HG03175 (cell line): ENCODE measurements at regions not wholly inside any gene's neighbourhood (a gene's known extent, or its start where the extent isn't known, plus 50 kb on each side); places are given as distances from the start of the nearest gene placed in this dataset.
"Not testable (repeated sequence)": the region's sequence is repeated elsewhere in the genome, so short reads cannot be mapped to it uniquely, and the experiment has no call there.

Source experiments
- ATAC-seq: cut with Tn5 transposase; IDR thresholded peaks from one replicate; pipeline ENCODE4 v1.9.1; 2021; ENCODE audit warnings: mild to moderate bottlenecking, moderate library complexity; ENCODE audit not compliant: unreplicated experiment

DNA sequence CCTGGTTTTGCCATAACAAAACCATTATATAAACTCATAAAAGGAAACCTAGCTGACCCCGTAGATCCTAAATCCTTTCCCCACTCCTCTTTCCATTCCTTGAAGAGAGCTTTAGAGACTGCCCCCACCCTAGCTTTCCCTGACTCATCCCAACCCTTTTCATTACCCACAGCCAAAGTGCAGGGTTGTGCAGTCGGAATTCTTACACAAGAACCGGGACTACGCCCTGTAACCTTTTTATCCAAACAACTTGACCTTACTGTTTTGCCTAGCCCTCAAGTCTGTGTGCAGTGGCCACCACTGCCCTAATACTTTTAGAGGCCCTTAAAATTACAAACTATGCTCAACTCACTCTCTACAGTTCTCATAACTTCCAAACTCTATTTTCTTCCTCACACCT lies 116.0 kb upstream of the PTPN13 start:
- ATAC-seq: not testable (repeated sequence)

DNA sequence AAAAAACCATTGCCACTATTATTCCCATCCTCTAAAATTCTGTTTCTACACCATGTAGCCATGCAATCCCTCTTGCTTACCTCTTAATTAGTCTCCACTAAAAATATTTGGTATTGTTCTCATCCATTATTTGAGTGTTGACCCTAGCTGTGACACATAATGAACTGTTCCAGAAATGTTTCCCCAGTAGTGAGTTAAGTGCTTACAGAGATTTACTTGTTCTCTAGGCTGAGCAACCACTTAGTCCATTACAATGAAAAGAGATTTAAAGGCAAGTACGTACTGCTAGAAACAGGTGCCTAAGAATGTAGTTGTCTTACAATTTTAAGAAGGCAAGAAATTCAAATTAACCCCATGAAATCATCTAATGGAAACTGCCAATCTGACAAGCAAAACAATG lies 112.7 kb upstream of the PTPN13 start:
- ATAC-seq: no peak

DNA sequence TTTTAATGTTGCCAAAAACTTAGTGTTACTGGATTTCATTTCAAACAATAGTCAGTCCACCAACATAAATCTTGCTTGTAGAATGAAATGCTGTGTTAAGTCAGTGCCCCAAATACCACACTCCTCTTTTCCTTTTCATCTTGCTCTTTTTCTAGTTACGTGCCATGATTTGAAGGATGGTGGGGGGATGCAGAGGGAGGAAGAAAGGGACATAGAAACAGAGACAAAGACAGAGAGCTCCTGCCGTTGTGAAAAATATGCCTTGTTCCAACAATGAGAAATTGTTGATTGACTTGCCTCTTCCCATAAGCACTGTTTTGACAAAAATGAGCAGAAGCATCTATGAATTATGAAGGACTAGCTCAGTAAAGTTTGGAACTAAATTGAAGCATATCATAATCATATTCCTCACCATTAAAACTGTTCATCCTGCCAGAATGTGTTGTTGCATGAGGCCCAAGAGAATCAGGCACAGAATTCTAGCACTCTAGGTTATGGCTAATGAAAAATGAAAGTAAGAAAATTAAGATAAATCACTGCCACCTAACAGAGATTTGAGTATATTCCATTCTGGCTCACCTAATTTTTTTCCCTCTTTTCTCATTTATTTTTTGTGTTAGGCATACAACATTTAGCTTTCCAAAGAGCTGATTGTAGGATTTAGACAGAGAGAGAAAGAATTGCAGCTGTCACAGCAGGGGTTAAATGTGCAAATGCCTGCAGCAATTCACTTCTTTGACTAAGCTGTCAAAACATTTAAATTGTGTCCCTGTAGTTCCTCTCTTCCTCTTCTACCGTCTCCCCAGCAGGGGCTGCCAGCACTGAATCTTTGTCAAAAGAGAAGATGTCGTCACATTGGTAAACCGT lies 111.6 kb upstream of the PTPN13 start:
- ATAC-seq: no peak

DNA sequence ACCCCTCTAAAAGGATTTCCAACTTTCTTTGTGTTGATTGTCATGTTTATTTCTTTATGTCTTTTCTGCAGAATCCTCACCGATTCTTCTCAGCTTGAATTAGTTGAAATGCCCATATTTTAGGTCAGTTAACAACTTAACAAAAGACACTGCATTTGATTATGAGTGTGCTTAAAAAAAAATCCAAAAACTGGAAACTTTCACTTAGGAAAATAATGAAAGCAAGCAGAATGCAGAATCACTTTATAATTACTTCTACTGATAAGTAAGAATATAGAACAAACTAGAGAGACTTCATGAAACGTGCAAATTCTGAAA lies 111.0 kb upstream of the PTPN13 start:
- no peak for ATAC-seq

DNA sequence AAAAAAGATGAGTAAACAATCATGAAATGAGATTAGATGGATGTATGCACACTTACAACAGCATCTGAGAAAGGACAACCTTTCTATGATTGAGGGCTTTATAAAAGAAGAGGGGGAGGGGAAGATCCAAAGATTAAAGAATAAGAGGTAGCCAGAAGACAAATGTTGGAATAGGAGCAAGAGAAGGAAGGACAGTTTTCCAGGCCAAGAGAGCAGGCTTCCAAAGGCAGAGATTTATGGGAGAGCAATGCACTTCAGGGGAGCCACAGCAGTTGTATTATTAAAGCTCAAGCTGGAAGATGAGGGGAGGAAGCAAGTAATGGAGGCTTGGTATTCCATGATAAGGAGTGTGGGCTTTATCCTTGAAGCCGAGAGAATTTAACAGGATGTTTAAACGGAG lies 110.3 kb upstream of the PTPN13 start:
- ATAC-seq: no peak

DNA sequence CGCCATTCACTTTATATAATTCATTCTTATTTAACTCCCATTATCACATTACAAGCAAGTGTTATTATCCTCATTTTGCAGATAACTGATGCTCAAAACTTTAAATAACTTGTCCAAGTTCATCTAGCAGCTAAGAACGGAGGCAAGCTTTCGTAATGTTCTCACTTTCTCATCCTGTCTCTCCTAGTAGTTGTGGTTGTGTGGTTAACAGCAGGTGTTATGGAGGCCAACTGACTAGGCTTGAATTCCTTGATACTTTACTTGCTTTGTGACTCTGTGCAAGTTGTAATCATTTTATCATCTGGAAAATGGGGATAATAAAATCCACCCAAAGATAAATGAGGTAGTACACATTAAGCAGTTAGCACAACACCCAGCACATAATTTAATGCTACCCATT lies 109.9 kb upstream of the PTPN13 start:
- no peak for ATAC-seq

DNA sequence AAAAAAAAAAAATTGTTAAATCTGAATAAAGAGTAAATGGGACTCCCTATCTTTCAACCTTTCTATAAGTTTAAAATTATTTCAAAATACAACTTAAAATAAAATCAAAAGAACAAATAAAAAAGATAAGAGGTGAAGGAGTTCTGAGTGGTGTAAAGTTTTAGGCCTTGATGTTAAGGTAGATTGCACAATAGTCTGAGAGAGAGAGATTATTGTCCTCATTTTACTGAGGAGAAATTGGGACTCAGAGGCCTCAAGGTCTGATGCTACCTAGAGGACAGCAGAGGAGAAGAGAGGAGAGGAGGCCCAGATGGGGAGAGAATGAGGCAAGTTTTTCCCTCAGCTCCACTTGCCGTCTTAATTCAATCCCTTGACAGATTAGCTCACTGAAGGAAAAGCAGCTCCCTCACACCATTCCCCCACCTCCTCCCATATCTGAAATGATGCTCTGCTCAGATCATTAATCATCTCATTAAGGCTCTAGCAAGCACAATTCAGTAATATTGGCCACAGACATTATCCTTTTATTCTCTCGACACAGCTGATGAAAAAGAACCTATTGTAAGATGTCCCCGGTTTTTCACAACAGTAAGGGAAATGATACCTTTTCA lies 106.3 kb upstream of the PTPN13 start:
- ATAC-seq: no peak

DNA sequence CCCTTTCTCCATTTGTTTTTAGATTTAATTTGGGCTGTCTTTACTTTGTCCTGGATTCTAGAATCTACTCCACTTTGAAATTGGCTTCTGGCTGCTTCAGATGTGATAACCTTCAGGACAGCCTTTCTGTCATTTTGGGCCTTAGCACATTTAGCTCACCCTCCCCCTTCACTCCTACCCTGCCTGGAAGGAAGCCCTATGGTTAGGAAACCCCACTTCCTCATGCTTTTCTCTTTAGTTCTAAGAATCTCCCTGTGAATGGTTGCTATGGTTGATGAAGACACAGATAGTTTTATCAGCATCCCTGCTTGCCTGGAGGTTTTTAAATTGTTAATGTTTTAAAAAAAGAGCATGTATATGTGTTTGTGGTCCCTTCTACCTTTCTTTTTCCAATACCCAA lies 100.7 kb upstream of the PTPN13 start:
- ATAC-seq: no peak

DNA sequence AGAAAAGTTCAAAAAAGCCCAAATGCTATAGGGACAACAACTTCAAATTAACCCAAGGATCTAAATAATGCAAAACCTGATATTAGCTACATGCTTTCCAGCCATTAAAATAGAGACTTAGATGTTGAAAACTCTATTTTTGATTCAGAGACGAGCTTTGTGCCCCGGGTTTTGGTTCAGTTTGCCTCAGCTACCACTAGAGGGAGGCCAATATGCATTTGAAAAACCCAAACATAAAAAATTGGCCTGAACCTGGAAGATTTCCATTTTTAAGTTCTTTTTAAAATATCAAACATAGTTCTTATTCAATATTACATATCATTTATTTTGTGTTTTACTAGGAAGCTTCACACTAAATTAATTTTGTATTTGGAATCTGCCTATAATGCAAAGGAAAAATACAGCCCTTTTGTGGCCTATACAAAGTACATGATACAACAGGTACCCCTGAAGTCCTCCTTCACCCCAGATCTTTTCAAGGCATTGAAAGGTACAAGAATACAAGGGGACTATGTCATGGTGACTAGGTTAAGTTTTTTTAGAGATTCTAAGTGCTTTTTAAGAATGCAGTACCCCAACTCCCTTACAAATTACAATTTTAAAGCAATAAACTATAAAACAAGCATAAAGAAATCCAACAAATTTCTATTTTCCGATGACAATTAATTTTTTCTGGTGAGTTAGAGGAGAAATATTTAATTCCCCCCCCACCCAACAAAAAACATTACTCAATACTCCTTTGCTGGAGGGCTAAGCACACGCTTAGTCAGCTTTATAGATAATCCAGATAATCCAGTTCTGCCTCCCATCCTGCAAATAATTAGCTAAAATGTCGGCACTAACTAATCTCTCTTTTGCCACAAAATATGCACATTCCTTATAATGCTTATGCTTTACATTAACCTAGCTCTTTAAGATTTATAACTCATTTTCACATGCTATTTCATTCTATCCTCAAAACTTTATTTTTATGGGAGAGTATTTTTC lies 97.7 kb upstream of the PTPN13 start:
- ATAC-seq: no peak

DNA sequence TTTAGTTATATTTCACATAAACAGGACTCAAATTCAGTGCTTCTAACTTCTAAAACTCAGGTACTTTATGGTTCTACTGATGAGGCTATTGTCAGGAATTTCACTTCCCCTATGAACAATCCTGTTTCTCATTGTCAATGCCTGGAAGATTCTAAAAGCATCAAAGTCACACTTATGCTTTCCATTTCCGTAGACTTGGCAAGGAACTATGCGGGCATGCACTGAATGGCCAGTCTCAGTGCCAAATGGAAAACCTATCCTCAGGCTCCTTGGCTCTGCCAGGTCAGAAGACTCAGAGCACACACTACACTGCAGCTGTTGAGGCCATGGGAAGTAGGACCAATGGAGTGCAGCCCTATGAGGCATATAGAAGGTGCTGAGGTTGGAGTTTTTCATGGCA lies 97.0 kb upstream of the PTPN13 start:
- ATAC-seq: no peak

DNA sequence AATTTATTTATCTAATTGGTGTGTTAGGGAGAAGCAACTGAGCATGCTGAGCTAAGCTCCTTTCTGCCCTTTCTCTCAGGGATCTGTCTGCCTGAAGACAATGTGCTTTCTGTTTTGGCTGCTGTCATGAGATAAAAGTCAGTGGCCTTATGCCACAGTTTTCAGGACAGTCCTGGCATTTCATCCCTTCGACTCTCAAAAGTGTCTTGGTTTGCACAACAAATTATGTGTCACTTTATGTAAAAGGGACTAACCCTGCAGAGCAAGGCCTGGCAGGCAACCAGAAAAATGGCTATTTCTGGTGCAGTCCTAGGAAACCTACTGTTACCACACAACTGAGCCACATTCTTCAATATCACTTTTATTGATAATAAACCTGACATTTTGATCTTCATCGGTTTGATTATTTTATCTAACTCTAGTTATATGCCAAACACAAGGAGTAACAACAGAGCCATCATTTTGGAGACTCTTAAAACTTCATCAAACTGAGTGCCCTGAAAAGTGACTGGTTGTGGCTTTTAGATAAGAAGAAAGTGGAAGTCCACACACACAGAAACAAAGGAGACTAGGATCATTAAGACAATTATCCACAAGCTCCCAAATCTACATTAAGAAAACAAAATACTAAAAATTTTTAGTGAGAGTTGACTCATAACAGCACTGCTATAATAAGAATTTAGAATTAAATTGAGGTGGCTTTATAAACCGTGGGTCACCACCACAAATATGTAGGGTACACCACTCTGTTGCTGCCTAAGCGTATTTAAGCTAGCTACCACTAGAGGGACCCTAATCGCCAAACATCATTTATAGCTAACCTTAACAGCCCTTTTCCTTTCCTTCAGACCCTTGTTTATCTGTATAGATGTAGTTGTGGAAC lies 95.9 kb upstream of the PTPN13 start:
- ATAC-seq: peak; percentile 89

DNA sequence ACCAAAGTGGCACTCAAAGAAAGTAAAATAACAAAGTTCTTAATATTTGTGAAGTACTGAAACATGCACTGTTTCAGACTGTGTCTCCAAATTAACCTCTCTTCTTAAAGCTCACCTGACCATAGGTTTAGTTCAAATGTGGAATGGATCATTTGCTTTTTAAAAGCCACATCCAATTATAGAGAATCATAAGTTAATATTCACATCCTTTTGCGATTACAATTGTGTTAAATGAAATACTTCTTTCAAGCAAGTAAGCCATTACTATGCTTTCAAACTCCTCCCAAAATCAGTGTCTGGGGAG lies 95.3 kb upstream of the PTPN13 start:
- no peak for ATAC-seq

DNA sequence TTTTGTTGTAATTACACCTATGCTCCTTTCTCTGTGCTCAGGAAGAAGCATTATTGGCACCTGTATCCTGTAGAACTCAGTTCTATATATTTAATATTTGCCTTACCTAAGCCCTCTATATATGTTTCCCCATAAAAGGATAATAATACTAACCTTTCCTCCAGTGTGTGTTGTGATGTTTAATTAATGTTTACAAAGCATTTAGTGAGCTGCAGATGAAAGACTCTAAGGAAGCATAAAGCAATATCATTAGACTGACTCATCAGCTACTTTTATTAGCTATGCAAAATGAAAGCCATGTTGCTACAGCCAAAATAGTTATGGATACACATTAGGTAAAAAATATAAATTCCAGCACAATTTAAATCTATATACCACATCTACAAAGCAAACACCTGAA lies 93.6 kb upstream of the PTPN13 start:
- no peak for ATAC-seq

DNA sequence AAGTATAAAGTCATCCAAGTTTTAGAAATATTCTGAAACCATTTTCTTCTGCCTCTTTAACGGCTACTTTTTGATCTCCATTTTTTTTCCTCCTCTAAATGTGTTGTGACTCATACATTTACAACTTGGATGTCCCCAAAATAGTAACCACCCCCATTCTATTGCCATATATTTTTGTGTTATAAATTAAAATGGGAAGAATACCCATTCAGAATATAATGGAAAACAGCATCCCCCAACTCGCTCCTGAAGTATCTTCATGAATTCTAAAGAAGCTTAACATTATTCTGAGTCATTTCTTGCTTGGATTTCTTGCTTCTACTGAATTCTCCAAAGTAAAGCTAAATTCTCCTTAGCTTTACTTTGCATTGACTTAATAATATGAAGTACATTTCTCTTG lies 92.0 kb upstream of the PTPN13 start:
- ATAC-seq: no peak

DNA sequence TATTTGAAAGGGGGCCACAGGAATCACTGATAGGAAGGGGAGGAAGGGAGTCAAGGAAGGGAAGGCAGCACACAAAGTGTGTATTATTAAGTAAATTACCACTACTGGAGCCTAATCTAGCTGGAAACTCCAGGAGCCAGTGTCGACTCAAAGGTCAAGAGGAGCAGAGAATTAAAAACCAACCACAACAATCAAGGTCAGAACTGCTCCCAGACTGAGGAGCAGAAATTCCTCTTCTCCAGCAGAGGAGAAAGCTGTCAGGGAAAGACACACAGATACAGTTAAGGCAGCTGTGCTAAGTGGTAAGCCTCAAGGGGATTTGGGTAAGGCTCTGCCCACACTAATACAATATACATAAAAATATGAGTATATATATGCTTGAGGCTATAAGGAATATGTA lies 87.5 kb upstream of the PTPN13 start:
- no peak for ATAC-seq

DNA sequence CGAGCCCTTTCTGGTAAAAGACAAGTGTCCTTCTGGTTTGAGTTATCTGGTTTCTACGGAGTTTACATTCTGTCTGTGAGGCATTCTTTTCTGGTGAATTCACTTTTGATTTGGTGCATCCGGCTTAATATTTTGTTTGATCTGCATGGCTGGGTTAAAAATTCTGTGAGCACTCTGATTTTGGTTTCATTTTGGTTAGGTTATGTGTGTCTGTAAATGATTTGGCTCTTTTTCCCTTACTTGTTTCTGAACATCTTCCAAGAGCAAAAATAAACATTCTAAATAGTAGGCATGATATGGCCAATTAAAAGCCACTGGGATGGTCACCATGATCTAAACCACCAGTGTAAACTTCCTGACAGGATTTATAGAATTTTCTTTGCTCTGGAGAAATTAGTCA lies 85.7 kb upstream of the PTPN13 start:
- ATAC-seq: no peak

DNA sequence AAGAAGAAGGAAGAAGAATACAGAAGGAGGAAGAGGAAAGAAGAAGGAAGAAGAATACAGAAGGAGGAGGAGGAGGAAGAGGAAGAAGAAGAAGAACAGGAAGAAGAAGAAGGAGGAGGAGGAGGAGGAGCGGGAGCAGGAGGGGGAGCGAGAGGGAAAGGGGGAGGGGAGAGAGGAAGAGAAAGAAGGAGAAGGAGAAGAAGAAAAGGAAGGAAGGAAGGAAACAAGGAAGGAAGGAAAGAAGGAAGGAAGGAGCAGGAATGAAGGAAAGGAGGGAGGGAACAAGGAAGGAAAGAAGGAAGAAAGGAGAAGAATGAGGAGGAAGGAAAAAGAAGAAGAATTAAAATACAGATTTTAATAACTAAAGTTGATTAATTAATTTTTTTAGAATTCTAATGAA lies 82.5 kb upstream of the PTPN13 start:
- ATAC-seq: no peak

DNA sequence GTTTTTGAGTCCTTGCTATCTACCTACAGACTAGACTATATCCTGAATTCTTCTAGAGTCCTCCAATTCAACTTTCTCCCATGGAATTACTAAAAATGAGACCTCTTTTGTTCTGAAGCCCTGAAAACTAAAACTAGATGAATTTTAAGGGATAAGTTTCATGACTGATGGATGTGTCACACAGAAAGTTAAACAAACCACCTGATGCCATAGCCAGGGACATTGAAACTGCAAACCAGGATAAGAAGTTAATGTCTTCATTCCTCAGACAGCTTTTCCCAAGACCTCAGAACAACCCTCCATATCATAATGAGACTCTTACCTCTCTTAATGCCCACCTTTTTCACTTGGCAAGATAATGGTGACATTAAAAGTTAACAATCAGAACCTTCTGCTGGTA lies 81.5 kb upstream of the PTPN13 start:
- no peak for ATAC-seq

DNA sequence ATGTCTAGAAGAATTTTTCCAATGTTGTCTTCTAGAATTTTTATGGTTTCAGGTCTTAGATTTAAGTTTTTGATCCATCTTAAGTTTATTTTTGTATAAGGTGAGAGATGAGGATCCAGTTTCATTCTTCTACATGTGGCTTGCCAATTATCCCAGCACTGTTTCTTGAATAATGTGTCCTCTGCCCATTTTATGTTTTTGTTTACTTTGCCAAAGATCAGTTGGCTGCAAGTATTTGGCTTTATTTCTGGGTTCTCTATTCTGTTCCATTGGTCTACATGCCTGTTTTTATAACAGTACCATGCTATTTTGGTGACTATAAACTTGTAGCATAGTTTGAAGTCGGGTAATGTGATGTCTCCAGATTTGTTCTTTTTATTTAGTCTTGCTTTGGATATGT lies 78.2 kb upstream of the PTPN13 start:
- ATAC-seq: not testable (repeated sequence)

DNA sequence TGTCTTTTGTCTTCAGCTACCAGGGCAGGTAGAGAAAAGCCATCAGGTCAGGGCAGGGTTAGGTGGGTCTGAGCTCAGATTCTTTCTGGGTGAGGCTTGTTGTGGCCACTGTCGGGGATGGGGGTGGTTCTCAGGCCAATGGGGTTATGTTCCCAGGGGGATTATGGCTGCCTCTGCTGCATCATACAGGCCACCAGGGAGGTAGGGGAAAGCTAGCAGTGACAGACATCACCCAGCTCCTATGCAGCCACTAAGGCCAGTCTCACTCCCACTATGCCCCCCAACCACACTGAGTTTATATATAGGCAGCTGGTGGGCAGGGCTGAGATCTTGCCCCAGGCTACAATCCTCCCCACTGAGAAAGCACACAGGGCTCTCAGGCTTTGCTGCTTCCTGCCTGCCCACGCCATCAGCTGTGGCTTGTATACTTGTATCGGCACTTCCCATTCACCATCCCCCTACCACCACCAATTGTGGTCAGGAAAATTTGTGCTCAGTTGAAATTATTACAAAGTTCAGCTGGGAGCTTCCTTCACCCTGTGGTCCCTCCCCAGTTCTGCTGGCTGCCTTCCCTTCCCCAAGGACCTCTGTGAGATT lies 72.6 kb upstream of the PTPN13 start:
- peak; percentile 59 for ATAC-seq
